ENCODE measurements at regions not wholly inside any gene's neighbourhood (a gene's known extent, or its start where the extent isn't known, plus 50 kb on each side); places are given as distances from the start of the nearest gene placed in this dataset.

GRCh38 chr11:70497536-70498075, 99.3 kb downstream of the CTTN start:
- no peak for DNase-seq
- no peaks in the 10 kb centered on the region for H3K27me3 Mint-ChIP-seq (ENCODE audit: low read depth)
- Histone ChIP-seq H3K23me2 (ENCODE audit: insufficient read length, low read depth, low read length, poor library complexity, severe bottlenecking) (no peaks in the 10 kb centered on the region), H3K9me3 (ENCODE audit: control insufficient read depth, low read depth, low read length) (no peaks in the 10 kb centered on the region), H3K79me1 (ENCODE audit: insufficient read depth, low read depth, low read length, poor library complexity, severe bottlenecking) (no peaks in the 10 kb centered on the region), H2BK5ac (ENCODE audit: insufficient read length, low read length) (no peak overlapping the region), H3K14ac (ENCODE audit: insufficient read depth, low read length) (no peak overlapping the region), H2BK120ac (ENCODE audit: low read depth, low read length, poor library complexity, severe bottlenecking) (no peak overlapping the region), H3K18ac (ENCODE audit: insufficient read length, low read depth, low read length) (no peak overlapping the region), H3K27me3 (ENCODE audit: insufficient read depth, low read length) (no peaks in the 10 kb centered on the region), H2BK20ac (ENCODE audit: low read depth, low read length, poor library complexity, severe bottlenecking) (no peak overlapping the region), H3K4ac (ENCODE audit: low read depth, low read length) (no peak overlapping the region), H4K5ac (ENCODE audit: insufficient read length, low read depth, low read length) (no peak overlapping the region), H3K27ac (ENCODE audit: insufficient read length, low read depth, low read length) (no peak overlapping the region), H4K8ac (replicated peaks; ENCODE audit: insufficient read length, low read depth, low read length) (no peak overlapping the region), H3K4me1 (ENCODE audit: insufficient read depth, low read length) (no peaks in the 10 kb centered on the region), H3K79me2 (ENCODE audit: insufficient read depth, low read length) (no peaks in the 10 kb centered on the region), H4K20me1 (ENCODE audit: control insufficient read depth, insufficient read depth, insufficient read length) (no peaks in the 10 kb centered on the region), H2BK15ac (ENCODE audit: low read depth, low read length) (no peak overlapping the region), H3K4me2 (ENCODE audit: insufficient read depth, insufficient read length, low read length) (no peak overlapping the region), H2BK12ac (ENCODE audit: insufficient read length, low read depth, low read length) (no peak overlapping the region), H2AK5ac (ENCODE audit: insufficient read length, low read length) (no peak overlapping the region), H3K23ac (ENCODE audit: insufficient read length, low read depth, low read length) (no peak overlapping the region), H4K91ac (ENCODE audit: insufficient read length, low read depth, low read length) (no peak overlapping the region), H2AFZ (ENCODE audit: low read length) (no peak overlapping the region), H3K9ac (ENCODE audit: extremely low read depth, insufficient read length, low read length) (no peak overlapping the region), H3T11ph (ENCODE audit: low read length) (no peak overlapping the region), H3K56ac (ENCODE audit: insufficient read length, low read depth, low read length) (no peak overlapping the region)
- peaks cover 7 to 13% of the 10 kb centered on the region in 2 experiments for H3K4me1 Mint-ChIP-seq
- H3K27ac Mint-ChIP-seq: no peak overlapping the region
- no CpG with 5 or more reads among the region's 8 CpGs for WGBS (ENCODE audit: extremely low coverage, insufficient read length, low lambda C conversion rate)
- TF ChIP-seq CTCF (conservative IDR thresholded peaks at IDR 0.05): no peak
- H3K4me3 Mint-ChIP-seq: no peak overlapping the region
- H3K9me3 Mint-ChIP-seq: no peaks in the 10 kb centered on the region; a peak in 1 of 5 replicates
- peaks cover 0 to 22% (median 0%) of the 10 kb centered on the region in 3 experiments; a peak in 4 of 7 replicates for H3K36me3 Mint-ChIP-seq (ENCODE audit: insufficient read depth in 1 of 3, low read depth in 3 of 3)
